Ishikawa (cell line): ENCODE measurements at regions not wholly inside any gene's neighbourhood (a gene's known extent, or its start where the extent isn't known, plus 50 kb on each side); places are given as distances from the start of the nearest gene placed in this dataset.
A peak's percentile ranks its signal among the peaks of the same experiment; 100 is the strongest.

Source experiments
- CEBPB ChIP-seq: IDR thresholded peaks from 2 replicates; pipeline ENCODE4 v1.6.1; 2012
- CREB1 ChIP-seq: IDR thresholded peaks from 2 replicates; pipeline ENCODE4 v1.6.1; 2012; ENCODE audit warnings: low read depth
- EGR1 ChIP-seq: IDR thresholded peaks from 2 replicates; pipeline ENCODE4 v1.6.1; 2012
- EP300 ChIP-seq: IDR thresholded peaks from 2 replicates; pipeline ENCODE4 v1.6.1; 2012; ENCODE audit warnings: borderline replicate concordance
- FOXM1 ChIP-seq: IDR thresholded peaks from 2 replicates; pipeline ENCODE4 v1.6.1; 2012; ENCODE audit warnings: low read depth, borderline replicate concordance
- MAX ChIP-seq: IDR thresholded peaks from 2 replicates; pipeline ENCODE4 v1.6.1; 2012
- NFIC ChIP-seq: IDR thresholded peaks from 2 replicates; pipeline ENCODE4 v1.6.1; 2012
- RAD21 ChIP-seq: IDR thresholded peaks from 2 replicates; pipeline ENCODE4 v1.6.1; 2012; ENCODE audit warnings: low read depth
- REST ChIP-seq: IDR thresholded peaks from 2 replicates; pipeline ENCODE4 v1.6.1; 2012; ENCODE audit warnings: low read depth, mild to moderate bottlenecking
- TAF1 ChIP-seq: IDR thresholded peaks from 2 replicates; pipeline ENCODE4 v1.6.1; 2012; ENCODE audit warnings: low read depth, mild to moderate bottlenecking
- TCF12 ChIP-seq: IDR thresholded peaks from 2 replicates; pipeline ENCODE4 v1.6.1; 2012; ENCODE audit warnings: low read depth
- TEAD4 ChIP-seq: IDR thresholded peaks from 2 replicates; pipeline ENCODE4 v1.6.1; 2012
- USF1 ChIP-seq: IDR thresholded peaks from 2 replicates; pipeline ENCODE4 v1.6.1; 2012
- YY1 ChIP-seq: IDR thresholded peaks from 2 replicates; pipeline ENCODE4 v1.6.1; 2012; ENCODE audit warnings: low read depth
- ZBTB7A ChIP-seq: IDR thresholded peaks from 2 replicates; pipeline ENCODE4 v1.6.1; 2012; ENCODE audit warnings: low read depth

- TF ChIP-seq CREB1: no peak
- no peak for TF ChIP-seq NFIC
- TF ChIP-seq EGR1: no peak
- TF ChIP-seq TCF12: no peak
- TF ChIP-seq USF1: no peak
- no peak for TF ChIP-seq RAD21
- TF ChIP-seq TEAD4: no peak
- TF ChIP-seq REST: no peak
- no peak for TF ChIP-seq CEBPB
These were observed 92.1 kb upstream of the CHD2 start for GRCh38 chr15:92807971-92808571.

- TF ChIP-seq TEAD4 (no peak), EGR1 (no peak), TAF1 (no peak), MAX (no peak), CREB1 (no peak)
These were observed 91.5 kb upstream of the CHD2 start for GRCh38 chr15:92808598-92809063.

- TF ChIP-seq EP300 (peak; percentile 52; the same call in 1 of the 2 replicates), NFIC (peak; percentile 44; the same call in 1 of the 2 replicates), USF1 (peak; percentile 95), TCF12 (peak; percentile 73), TAF1 (peak; percentile 77), ZBTB7A (0 out of 2 replicates have a peak, but pooled peaks have one; percentile 22), CREB1 (no peak), REST (no peak), EGR1 (peak; percentile 52), CEBPB (no peak), MAX (peak; percentile 98), FOXM1 (no peak; the same call in 1 of the 2 replicates), TEAD4 (peak; percentile 76), YY1 (peak; percentile 95), RAD21 (peak; percentile 87)
These were observed 90.9 kb upstream of the CHD2 start for GRCh38 chr15:92809064-92809879.

- TF ChIP-seq NFIC: no peak
- no peak for TF ChIP-seq CREB1
- no peak for TF ChIP-seq MAX
- peak; percentile 58 for TF ChIP-seq REST
- no peak for TF ChIP-seq TEAD4
- TF ChIP-seq CEBPB: no peak
- no peak for TF ChIP-seq TCF12
These were observed 90.2 kb upstream of the CHD2 start for GRCh38 chr15:92809880-92810361.
